H9 (cell line): ENCODE measurements at regions not wholly inside any gene's neighbourhood (a gene's known extent, or its start where the extent isn't known, plus 50 kb on each side); places are given as distances from the start of the nearest gene placed in this dataset.
"Not testable (repeated sequence)": the region's sequence is repeated elsewhere in the genome, so short reads cannot be mapped to it uniquely, and the experiment has no call there.

Experiments used
- DNase-seq: peaks from one replicate; pipeline ENCODE4 v3.0.0-alpha.2; 2017
- H2AFZ ChIP-seq: one replicate; pipeline ENCODE4 v1.6.1; 2013; ENCODE audit warnings: mild to moderate bottlenecking, low read length, control low read depth, moderate library complexity
- H2AK5ac ChIP-seq: 2 replicates; pipeline ENCODE4 v1.6.1; 2013; ENCODE audit warnings: low read length, control low read depth, mixed read lengths; ENCODE audit not compliant: insufficient read length
- H2BK120ac ChIP-seq: one replicate; pipeline ENCODE4 v1.6.1; 2013; ENCODE audit warnings: low read depth, mild to moderate bottlenecking, low read length, control low read depth, inconsistent platforms; ENCODE audit not compliant: poor library complexity, severe bottlenecking
- H2BK12ac ChIP-seq: 2 replicates; pipeline ENCODE4 v1.6.1; 2013; ENCODE audit warnings: low read length, control low read depth, mixed read lengths, low read depth; ENCODE audit not compliant: insufficient read length
- H2BK15ac ChIP-seq: 2 replicates; pipeline ENCODE4 v1.6.1; 2013; ENCODE audit warnings: low read depth, low read length, control low read depth
- H2BK20ac ChIP-seq: one replicate; pipeline ENCODE4 v1.6.1; 2013; ENCODE audit warnings: low read depth, mild to moderate bottlenecking, low read length, control low read depth, inconsistent platforms; ENCODE audit not compliant: poor library complexity, severe bottlenecking
- H2BK5ac ChIP-seq: 2 replicates; pipeline ENCODE4 v1.6.1; 2013; ENCODE audit warnings: low read length, control low read depth, mixed read lengths; ENCODE audit not compliant: insufficient read length
- H3K14ac ChIP-seq: 2 replicates; pipeline ENCODE4 v1.6.1; 2013; ENCODE audit warnings: low read length, control low read depth; ENCODE audit not compliant: insufficient read depth
- H3K18ac ChIP-seq: 2 replicates; pipeline ENCODE4 v1.6.1; 2013; ENCODE audit warnings: low read depth, mild to moderate bottlenecking, mixed read lengths, low read length, control low read depth; ENCODE audit not compliant: insufficient read length
- H3K23ac ChIP-seq: 2 replicates; pipeline ENCODE4 v1.6.1; 2013; ENCODE audit warnings: low read length, control low read depth, mixed read lengths, low read depth; ENCODE audit not compliant: insufficient read length
- H3K23me2 ChIP-seq: 2 replicates; pipeline ENCODE4 v1.6.1; 2013; ENCODE audit warnings: low read depth, mild to moderate bottlenecking, mixed read lengths, low read length, control low read depth; ENCODE audit not compliant: insufficient read length, poor library complexity, severe bottlenecking
- H3K27ac ChIP-seq: 2 replicates; pipeline ENCODE4 v1.5.1; 2013; ENCODE audit warnings: low read length, control low read depth, mixed read lengths, low read depth; ENCODE audit not compliant: insufficient read length
- H3K27me3 ChIP-seq: 2 replicates; pipeline ENCODE4 v1.6.1; 2013; ENCODE audit warnings: low read length, control low read depth, inconsistent platforms; ENCODE audit not compliant: insufficient read depth
- H3K4ac ChIP-seq: 2 replicates; pipeline ENCODE4 v1.6.1; 2013; ENCODE audit warnings: low read depth, mild to moderate bottlenecking, control low read depth, inconsistent platforms, low read length, moderate library complexity
- H3K4me1 ChIP-seq: 2 replicates; pipeline ENCODE4 v1.6.1; 2013; ENCODE audit warnings: low read length, control low read depth, inconsistent platforms; ENCODE audit not compliant: insufficient read depth
- H3K4me2 ChIP-seq: 2 replicates; pipeline ENCODE4 v1.6.1; 2013; ENCODE audit warnings: low read length, control low read depth, mixed read lengths; ENCODE audit not compliant: insufficient read length, insufficient read depth
- H3K56ac ChIP-seq: 2 replicates; pipeline ENCODE4 v1.6.1; 2013; ENCODE audit warnings: low read depth, mild to moderate bottlenecking, mixed read lengths, low read length, control low read depth; ENCODE audit not compliant: insufficient read length
- H3K79me1 ChIP-seq: 2 replicates; pipeline ENCODE4 v1.6.1; 2013; ENCODE audit warnings: low read depth, mild to moderate bottlenecking, moderate library complexity, low read length, control low read depth, inconsistent platforms; ENCODE audit not compliant: insufficient read depth, poor library complexity, severe bottlenecking
- H3K79me2 ChIP-seq: 2 replicates; pipeline ENCODE4 v1.6.1; 2013; ENCODE audit warnings: low read length, control low read depth, inconsistent platforms; ENCODE audit not compliant: insufficient read depth
- H3K9ac ChIP-seq: 2 replicates; pipeline ENCODE4 v1.6.1; 2013; ENCODE audit warnings: low read length, control low read depth, mixed read lengths; ENCODE audit not compliant: insufficient read length; ENCODE audit errors: extremely low read depth
- H3K9me3 ChIP-seq: one replicate; pipeline ENCODE4 v1.6.1; 2013; ENCODE audit warnings: low read depth, low read length, inconsistent platforms; ENCODE audit not compliant: control insufficient read depth
- H3T11ph ChIP-seq: one replicate; pipeline ENCODE4 v1.6.1; 2013; ENCODE audit warnings: mild to moderate bottlenecking, low read length, control low read depth, inconsistent platforms
- H4K20me1 ChIP-seq: one replicate; pipeline ENCODE4 v1.6.1; 2013; ENCODE audit not compliant: control insufficient read depth, insufficient read length, insufficient read depth
- H4K5ac ChIP-seq: 2 replicates; pipeline ENCODE4 v1.6.1; 2013; ENCODE audit warnings: low read depth, mild to moderate bottlenecking, mixed read lengths, low read length, control low read depth; ENCODE audit not compliant: insufficient read length
- H4K8ac ChIP-seq: replicated peaks from 2 replicates; pipeline ENCODE4 v1.6.1; 2013; ENCODE audit warnings: low read length, control low read depth, mixed read lengths, low read depth; ENCODE audit not compliant: insufficient read length
- H4K91ac ChIP-seq: 2 replicates; pipeline ENCODE4 v1.6.1; 2013; ENCODE audit warnings: low read depth, mild to moderate bottlenecking, moderate library complexity, mixed read lengths, low read length, control low read depth; ENCODE audit not compliant: insufficient read length
- H3K27ac Mint-ChIP-seq, 3 experiments: 2 replicates in 2 of 3; 3 replicates in 1 of 3; pipeline ENCODE4 v1.8.0; 2020 to 2021; ENCODE audit warnings: mixed read lengths in 3 of 3, mild to moderate bottlenecking in 1 of 3, moderate library complexity in 1 of 3
- H3K27me3 Mint-ChIP-seq: 2 replicates; pipeline ENCODE4 v1.8.0; 2021; ENCODE audit warnings: low read depth, mild to moderate bottlenecking, moderate library complexity, mixed read lengths
- H3K36me3 Mint-ChIP-seq, 3 experiments: 2 replicates in 2 of 3; 3 replicates in 1 of 3; pipeline ENCODE4 v1.8.0; 2020 to 2021; ENCODE audit warnings: low read depth in 3 of 3, mixed read lengths in 3 of 3; ENCODE audit not compliant: insufficient read depth in 1 of 3
- H3K4me1 Mint-ChIP-seq, 2 experiments: 2 replicates each; pipeline ENCODE4 v1.8.0; 2020; ENCODE audit warnings: mixed read lengths in 2 of 2
- H3K4me3 Mint-ChIP-seq, 2 experiments: 2 replicates in 1 of 2; 3 replicates in 1 of 2; pipeline ENCODE4 v1.8.0; 2020 to 2021; ENCODE audit warnings: mild to moderate bottlenecking in 2 of 2, mixed read lengths in 2 of 2, moderate library complexity in 1 of 2
- H3K9me3 Mint-ChIP-seq, 2 experiments: 2 replicates in 1 of 2; 3 replicates in 1 of 2; pipeline ENCODE4 v1.8.0; 2020; ENCODE audit warnings: mild to moderate bottlenecking in 2 of 2, mixed read lengths in 2 of 2, moderate library complexity in 1 of 2
- WGBS: extraction: QIAGEN DNeasy Blood & Tissue Kit; methylation state at CpG from one replicate; pipeline ENCODE4 v1.1.7; 2013; ENCODE audit warnings: missing lambda C conversion rate, low lambda C conversion rate, mixed read lengths; ENCODE audit not compliant: insufficient read length; ENCODE audit errors: extremely low coverage; 5-methylcytosine and 5-hydroxymethylcytosine counted together

GRCh38 chr14:38538053-38538452, 282.2 kb upstream of the CLEC14A start:
- H3K23ac ChIP-seq, H3K36me3 Mint-ChIP-seq, H3K27ac ChIP-seq, H3K27me3 ChIP-seq, H2BK20ac ChIP-seq, H3K9me3 Mint-ChIP-seq, H2BK5ac ChIP-seq, H2AK5ac ChIP-seq, H4K20me1 ChIP-seq, H2AFZ ChIP-seq, H3K27me3 Mint-ChIP-seq, H4K91ac ChIP-seq, H2BK12ac ChIP-seq, H3K4ac ChIP-seq, H3K4me1 Mint-ChIP-seq, H3K27ac Mint-ChIP-seq, DNase-seq, H2BK15ac ChIP-seq, H3K4me3 Mint-ChIP-seq, H3K14ac ChIP-seq, H4K5ac ChIP-seq, H3K79me1 ChIP-seq, H3K23me2 ChIP-seq, H3K18ac ChIP-seq, H3K79me2 ChIP-seq, H3K9me3 ChIP-seq, H3K56ac ChIP-seq, H3K4me2 ChIP-seq, H3T11ph ChIP-seq, H2BK120ac ChIP-seq, H4K8ac ChIP-seq, H3K4me1 ChIP-seq, H3K9ac ChIP-seq: not testable (repeated sequence)
- no CpG with 5 or more reads among the region's 5 CpGs for WGBS
